DOHH2 (cell line): ENCODE measurements at regions not wholly inside any gene's neighbourhood (a gene's known extent, or its start where the extent isn't known, plus 50 kb on each side); places are given as distances from the start of the nearest gene placed in this dataset.

Experiments used
- CTCF ChIP-seq: fragments of 200-600 bp; sonication (generic); IDR thresholded peaks from one replicate; pipeline ENCODE4 v1.5.1; 2014; ENCODE audit warnings: antibody characterized with exemption, mild to moderate bottlenecking, low read depth, low read length; ENCODE audit not compliant: poor library complexity, severe bottlenecking
- EZH2phosphoT487 ChIP-seq: fragments of 200-600 bp; sonication (generic); IDR thresholded peaks from 2 replicates; pipeline ENCODE4 v1.6.1; 2017; ENCODE audit warnings: borderline replicate concordance, mild to moderate bottlenecking, antibody characterized with exemption, low read length, moderate library complexity, mixed read lengths

DNA sequence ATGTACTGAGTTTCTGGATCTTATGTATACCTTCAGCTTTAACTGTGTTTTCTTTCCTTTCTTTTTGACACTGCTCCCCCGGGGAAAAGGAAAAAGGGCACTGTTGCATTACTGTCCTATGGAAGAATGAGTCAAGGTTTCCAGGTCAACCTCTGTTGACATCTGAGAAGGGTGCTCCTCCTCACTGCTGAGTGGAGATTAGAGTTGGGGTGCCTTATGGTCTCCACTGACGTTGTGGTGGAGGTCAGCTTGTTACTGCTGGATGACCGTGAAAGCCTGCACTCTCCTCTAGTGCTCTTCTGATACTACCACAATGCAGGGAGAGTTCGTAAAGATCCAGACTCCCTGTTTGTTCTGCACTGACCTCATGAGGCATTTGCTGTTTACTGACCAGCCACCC lies 252.1 kb upstream of the GRM7 start:
- no peak for TF ChIP-seq CTCF
- TF ChIP-seq EZH2phosphoT487 = no peak
